K562 (cell line): ENCODE measurements at regions not wholly inside any gene's neighbourhood (a gene's known extent, or its start where the extent isn't known, plus 50 kb on each side); places are given as distances from the start of the nearest gene placed in this dataset.

Experiments
- CBX5 ChIP-seq: IDR thresholded peaks from 2 replicates; pipeline ENCODE4 v1.6.1; 2014; ENCODE audit warnings: low read depth, borderline replicate concordance
- CEBPZ ChIP-seq: fragments of 150-350 bp; IDR thresholded peaks from 2 replicates; pipeline ENCODE4 v1.6.1; 2014; ENCODE audit warnings: low read depth, mild to moderate bottlenecking, low read length, borderline replicate concordance
- E2F3 ChIP-seq: fragments of 250-450 bp; sonication (Bioruptor Pico); IDR thresholded peaks from 2 replicates; pipeline ENCODE4 v1.4.0; 2020; ENCODE audit warnings: mild to moderate bottlenecking
- FOXJ2 ChIP-seq: fragments of 200-800 bp; sonication (Bioruptor generic); IDR thresholded peaks from 2 replicates; pipeline ENCODE4 v1.6.1; 2016; ENCODE audit warnings: missing genetic modification characterization, missing compliant biosample characterization
- HNRNPK ChIP-seq: fragments of 200-400 bp; formaldehyde crosslinking; IDR thresholded peaks from one replicate; pipeline ENCODE4 v1.6.1; 2018; ENCODE audit warnings: mild to moderate bottlenecking, low read depth, low read length; ENCODE audit not compliant: poor library complexity, severe bottlenecking
- MAZ ChIP-seq, 2 experiments: fragments of 450-650 bp in 1 of 2; sonication (generic) in 1 of 2; formaldehyde crosslinking; IDR thresholded peaks in 1 of 2; conservative IDR thresholded peaks in 1 of 2; 2 replicates each; pipeline versions ENCODE4 v1.4.0 to v1.5.0; 2020; ENCODE audit warnings: mild to moderate bottlenecking in 1 of 2, missing genetic modification reagents in 1 of 2
- MTA3 ChIP-seq: fragments of 450-650 bp; formaldehyde crosslinking; IDR thresholded peaks from 2 replicates; pipeline ENCODE4 v1.6.1; 2017; ENCODE audit warnings: mild to moderate bottlenecking, borderline replicate concordance
- PRMT5 ChIP-seq: sonication (generic); formaldehyde crosslinking; IDR thresholded peaks from 2 replicates; pipeline ENCODE4 v1.5.0; 2020; ENCODE audit warnings: missing genetic modification reagents
- STAT6 ChIP-seq: sonication (generic); formaldehyde crosslinking; IDR thresholded peaks from 2 replicates; pipeline ENCODE4 v1.8.1; 2023; ENCODE audit warnings: mild to moderate bottlenecking, missing genetic modification reagents

- TF ChIP-seq STAT6 (CRISPR knock-in tag) (no peak), E2F3 (CRISPR knock-in tag) (no peak), MAZ (CRISPR knock-in tag; conservative IDR thresholded peaks at IDR 0.05 in 1 of 2, IDR thresholded peaks at IDR 0.05 in 1 of 2) (no peak), FOXJ2 (tag) (no peak), PRMT5 (CRISPR knock-in tag) (no peak), MTA3 (no peak), HNRNPK (no peak), CBX5 (no peak), CEBPZ (no peak)
- TF ChIP-seq, all 486 proteins: peak for 0
These were observed 56.9 kb upstream of the CAST start (continued) for GRCh38 chr5:96605144-96605837.
